DND-41 (cell line): ENCODE measurements at regions not wholly inside any gene's neighbourhood (a gene's known extent, or its start where the extent isn't known, plus 50 kb on each side); places are given as distances from the start of the nearest gene placed in this dataset.

Experiments
- ATAC-seq: fragments of 200-7000 bp; cut with Tn5 transposase; 3 replicates; pipeline ENCODE4 v1.9.1; 2021; ENCODE audit warnings: low read depth; ENCODE audit not compliant: insufficient read depth
- DNase-seq: peaks from one replicate; pipeline ENCODE4 v3.0.0-alpha.2; 2020
- H2AFZ ChIP-seq: 2 replicates; pipeline ENCODE4 v1.6.0; 2012; ENCODE audit warnings: low read depth, low read length
- H3K27ac ChIP-seq: 2 replicates; pipeline ENCODE4 v1.5.1; 2012; ENCODE audit warnings: low read length, inconsistent platforms
- H3K27me3 ChIP-seq: fragments of 200-600 bp; sonication (generic); 2 replicates; pipeline ENCODE4 v1.6.0; 2012; ENCODE audit warnings: low read length, mild to moderate bottlenecking, inconsistent platforms; ENCODE audit not compliant: insufficient read depth, poor library complexity
- H3K36me3 ChIP-seq: 2 replicates; pipeline ENCODE4 v1.5.1; 2012; ENCODE audit warnings: low read length, inconsistent platforms; ENCODE audit not compliant: insufficient read depth
- H3K4me1 ChIP-seq: 2 replicates; pipeline ENCODE4 v1.5.1; 2012; ENCODE audit warnings: mild to moderate bottlenecking, low read length; ENCODE audit not compliant: insufficient read depth
- H3K4me2 ChIP-seq: 2 replicates; pipeline ENCODE4 v1.6.0; 2012; ENCODE audit warnings: mild to moderate bottlenecking, moderate library complexity, low read length, inconsistent platforms; ENCODE audit not compliant: insufficient read depth
- H3K4me3 ChIP-seq, 2 experiments: fragments of 200-600 bp in 1 of 2; shearing (Covaris generic) in 1 of 2; 2 replicates each; pipeline ENCODE4 v1.5.1; 2012 to 2016; ENCODE audit warnings: inconsistent platforms in 2 of 2, low read length in 2 of 2, mild to moderate bottlenecking in 2 of 2, low read depth in 1 of 2, moderate library complexity in 1 of 2
- H3K79me2 ChIP-seq: 2 replicates; pipeline ENCODE4 v1.6.0; 2012; ENCODE audit warnings: low read length, inconsistent platforms; ENCODE audit not compliant: insufficient read depth
- H3K9ac ChIP-seq: 2 replicates; pipeline ENCODE4 v1.6.0; 2012; ENCODE audit warnings: low read depth, mild to moderate bottlenecking, inconsistent platforms, low read length, moderate library complexity
- H3K9me3 ChIP-seq: 2 replicates; pipeline ENCODE4 v1.5.1; 2012; ENCODE audit warnings: low read length, moderate library complexity, mild to moderate bottlenecking, inconsistent platforms; ENCODE audit not compliant: insufficient read depth, severe bottlenecking
- H4K20me1 ChIP-seq: 2 replicates; pipeline ENCODE4 v1.6.0; 2012; ENCODE audit warnings: low read length; ENCODE audit not compliant: insufficient read depth
- EZH2 ChIP-seq: IDR thresholded peaks from 3 replicates; pipeline ENCODE4 v1.6.1; 2012; ENCODE audit warnings: borderline replicate concordance, low read depth, mild to moderate bottlenecking, moderate library complexity, low read length, inconsistent platforms; ENCODE audit not compliant: severe bottlenecking
- TF ChIP-seq, protein P1 (sequence below): IDR thresholded peaks from 2 replicates; pipeline ENCODE4 v1.5.1; 2012; ENCODE audit warnings: borderline replicate concordance, low read length, moderate library complexity, mild to moderate bottlenecking; ENCODE audit not compliant: poor library complexity, severe bottlenecking; ENCODE audit errors: extremely low read depth

DNA sequence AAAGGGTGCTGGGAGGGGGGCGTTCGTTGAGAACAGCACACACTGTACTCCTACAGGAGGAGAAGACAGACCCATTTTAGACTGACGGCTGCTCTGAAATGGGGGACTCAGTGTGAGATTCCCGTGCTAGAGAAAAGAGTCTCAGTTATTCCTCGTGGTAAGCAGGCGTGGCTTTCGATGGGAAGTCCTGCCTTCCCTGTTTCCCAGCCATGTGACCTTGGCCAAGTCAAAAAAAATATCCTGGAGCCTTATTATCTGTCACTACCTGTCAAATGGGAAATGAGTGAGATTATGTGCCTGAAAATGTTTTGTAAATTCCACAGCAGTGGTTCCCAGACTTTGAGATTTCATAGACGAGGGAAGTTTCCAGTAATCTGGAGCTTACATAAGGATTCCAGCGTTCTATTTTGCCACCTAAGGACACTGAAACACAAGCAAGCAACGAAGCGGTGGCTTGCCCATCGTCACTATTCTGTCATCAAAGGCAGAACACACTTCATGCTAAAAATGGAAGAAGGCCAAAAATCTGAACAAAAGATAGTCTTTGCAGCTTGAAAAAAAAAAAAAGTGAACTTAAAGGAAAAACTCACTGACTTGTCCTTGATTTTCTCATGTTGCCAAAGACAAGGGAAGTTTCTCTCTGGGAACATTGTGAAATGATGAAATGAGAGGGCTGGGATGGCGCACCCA is 253.4 kb upstream of the RPL38 start:
- no peak overlapping the region for H3K4me3 ChIP-seq
- H3K36me3 ChIP-seq = no peaks in the 10 kb centered on the region
- H3K27ac ChIP-seq = no peak overlapping the region
- TF ChIP-seq, protein P1, sequence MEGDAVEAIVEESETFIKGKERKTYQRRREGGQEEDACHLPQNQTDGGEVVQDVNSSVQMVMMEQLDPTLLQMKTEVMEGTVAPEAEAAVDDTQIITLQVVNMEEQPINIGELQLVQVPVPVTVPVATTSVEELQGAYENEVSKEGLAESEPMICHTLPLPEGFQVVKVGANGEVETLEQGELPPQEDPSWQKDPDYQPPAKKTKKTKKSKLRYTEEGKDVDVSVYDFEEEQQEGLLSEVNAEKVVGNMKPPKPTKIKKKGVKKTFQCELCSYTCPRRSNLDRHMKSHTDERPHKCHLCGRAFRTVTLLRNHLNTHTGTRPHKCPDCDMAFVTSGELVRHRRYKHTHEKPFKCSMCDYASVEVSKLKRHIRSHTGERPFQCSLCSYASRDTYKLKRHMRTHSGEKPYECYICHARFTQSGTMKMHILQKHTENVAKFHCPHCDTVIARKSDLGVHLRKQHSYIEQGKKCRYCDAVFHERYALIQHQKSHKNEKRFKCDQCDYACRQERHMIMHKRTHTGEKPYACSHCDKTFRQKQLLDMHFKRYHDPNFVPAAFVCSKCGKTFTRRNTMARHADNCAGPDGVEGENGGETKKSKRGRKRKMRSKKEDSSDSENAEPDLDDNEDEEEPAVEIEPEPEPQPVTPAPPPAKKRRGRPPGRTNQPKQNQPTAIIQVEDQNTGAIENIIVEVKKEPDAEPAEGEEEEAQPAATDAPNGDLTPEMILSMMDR = no peak
- no peak for TF ChIP-seq EZH2
- no peaks in the 10 kb centered on the region for H4K20me1 ChIP-seq
- no peaks in the 10 kb centered on the region for H3K27me3 ChIP-seq
- ATAC-seq = no peak
- no peaks in the 10 kb centered on the region for H3K9me3 ChIP-seq
- DNase-seq = no peak
- no peaks in the 10 kb centered on the region for H3K79me2 ChIP-seq
- no peaks in the 10 kb centered on the region for H3K4me1 ChIP-seq
- H3K9ac ChIP-seq = no peak overlapping the region
- no peak overlapping the region for H3K4me2 ChIP-seq
- H2AFZ ChIP-seq = no peak overlapping the region

DNA sequence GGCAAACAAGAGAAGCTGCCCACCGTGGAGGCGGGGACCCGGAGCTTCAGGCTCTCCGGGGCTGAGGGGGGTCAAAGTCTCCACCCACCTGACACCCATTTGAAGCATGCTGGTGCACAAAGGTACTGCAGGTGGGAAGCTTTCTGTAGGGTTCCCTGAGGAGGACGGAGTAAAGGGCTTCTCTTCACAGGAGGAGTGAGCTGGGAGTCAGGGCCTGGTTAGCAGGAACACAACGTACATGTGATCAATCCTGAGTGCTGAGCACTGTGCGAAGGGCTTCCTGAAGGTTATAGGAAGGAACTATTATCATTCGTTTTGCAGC is 252.9 kb upstream of the RPL38 start:
- Histone ChIP-seq H4K20me1 (no peaks in the 10 kb centered on the region), H3K9ac (no peak overlapping the region)
- ATAC-seq = no peak

DNA sequence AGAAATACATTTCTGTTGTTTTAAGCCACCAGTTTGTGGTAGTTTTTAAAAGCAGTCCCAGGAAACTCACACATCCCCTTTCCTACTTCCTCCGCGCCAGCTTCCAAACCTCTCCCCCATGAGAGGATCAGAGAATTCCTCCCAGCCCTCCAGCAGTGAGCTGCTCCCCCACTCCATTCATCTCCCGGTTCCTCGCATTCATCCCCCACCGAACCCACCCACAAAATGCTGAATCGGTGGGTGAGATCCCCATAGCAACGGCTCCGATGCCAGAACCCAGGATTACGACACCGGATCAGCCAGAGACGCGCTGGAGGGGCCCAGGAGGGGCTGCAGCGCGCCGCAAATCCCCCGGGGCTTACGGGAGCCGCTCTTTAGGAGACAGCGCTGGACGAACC is 251.4 kb upstream of the RPL38 start:
- TF ChIP-seq EZH2 = no peak
- TF ChIP-seq, protein P1 = no peak
- Histone ChIP-seq H3K4me2 (no peak overlapping the region), H3K36me3 (no peaks in the 10 kb centered on the region), H3K27ac (no peak overlapping the region), H3K4me1 (no peaks in the 10 kb centered on the region), H2AFZ (no peak overlapping the region), H3K27me3 (no peaks in the 10 kb centered on the region), H3K9me3 (no peaks in the 10 kb centered on the region), H3K79me2 (no peaks in the 10 kb centered on the region), H4K20me1 (no peaks in the 10 kb centered on the region), H3K4me3 (no peak overlapping the region), H3K9ac (no peak overlapping the region)
- no peak for ATAC-seq
- no peak for DNase-seq

More for the DNA sequence above, 252.9 kb upstream of the RPL38 start:
- TF ChIP-seq, protein P1 = no peak
- TF ChIP-seq EZH2 = no peak
- Histone ChIP-seq H3K9me3 (no peaks in the 10 kb centered on the region), H3K36me3 (no peaks in the 10 kb centered on the region), H3K4me1 (no peaks in the 10 kb centered on the region), H3K79me2 (no peaks in the 10 kb centered on the region), H2AFZ (no peak overlapping the region), H3K4me3 (no peak overlapping the region), H3K27me3 (no peaks in the 10 kb centered on the region), H3K4me2 (no peak overlapping the region), H3K27ac (no peak overlapping the region)
- no peak for DNase-seq
